A549 (cell line): ENCODE measurements at regions not wholly inside any gene's neighbourhood (a gene's known extent, or its start where the extent isn't known, plus 50 kb on each side); places are given as distances from the start of the nearest gene placed in this dataset.

Experiments
- ATAC-seq, 2 experiments: fragments of 200-7000 bp in 1 of 2; fragments of >200 bp in 1 of 2; cut with Nextera tagmentation in 1 of 2; cut with Tn5 transposase in 1 of 2; 3 replicates each; pipeline versions ENCODE4 v1.8.0 to v1.9.1; 2018 to 2020; ENCODE audit warnings: mild to moderate bottlenecking in 1 of 2, moderate library complexity in 1 of 2
- CTCF ChIA-PET: fragments of 300-600 bp; sonication (Branson Sonifier 250); formaldehyde crosslinking; extraction: SDS; loops from one replicate; lab custom pipeline; 2021; ENCODE audit warnings: antibody characterized with exemption, inconsistent platforms; lab: Yijun Ruan, JAX
- POLR2A ChIA-PET: fragments of 350-600 bp; formaldehyde crosslinking; extraction: SDS; loops from one replicate; lab custom pipeline; 2021; ENCODE audit warnings: antibody characterized with exemption, inconsistent platforms; lab: Yijun Ruan, JAX
- DNase-seq, 2 experiments: peaks; one replicate each; pipeline versions ENCODE4 v3.0.0 to v3.0.0-alpha.2; 2011 to 2016; ENCODE audit warnings: low read depth in 1 of 2, low spot score in 1 of 2
- FAIRE-seq: peaks from 2 replicates; lab custom pipeline; 2011; peaks lifted over from hg19 to GRCh38; lab: Jason Lieb, UNC
- H3K27ac ChIP-seq, 2 experiments: fragments of >200 bp; sonication (Bioruptor Twin); formaldehyde crosslinking; 3 replicates each; pipeline ENCODE4 v1.5.1; 2016 to 2017
- H3K4me1 ChIP-seq: fragments of >200 bp; sonication (Bioruptor Twin); formaldehyde crosslinking; 3 replicates; pipeline ENCODE4 v1.6.1; 2016
- H3K4me2 ChIP-seq: fragments of >200 bp; sonication (Bioruptor Twin); formaldehyde crosslinking; 3 replicates; pipeline ENCODE4 v1.6.1; 2016
- H3K4me3 ChIP-seq: fragments of >200 bp; sonication (Bioruptor Twin); formaldehyde crosslinking; 3 replicates; pipeline ENCODE4 v1.5.1; 2016
- H3K9me3 ChIP-seq: fragments of >200 bp; sonication (Bioruptor Twin); formaldehyde crosslinking; 3 replicates; pipeline ENCODE4 v1.6.1; 2016
- CBX8 ChIP-seq: fragments of 200-600 bp; sonication (generic); IDR thresholded peaks from 2 replicates; pipeline ENCODE4 v1.6.1; 2016
- CHD2 ChIP-seq: fragments of 150-350 bp; IDR thresholded peaks from 2 replicates; pipeline ENCODE4 v1.6.1; 2014; ENCODE audit warnings: low read length; ENCODE audit not compliant: partially characterized antibody
- CHD4 ChIP-seq: fragments of 200-600 bp; sonication (generic); IDR thresholded peaks from 2 replicates; pipeline ENCODE4 v1.6.1; 2016; ENCODE audit warnings: antibody characterized with exemption, mild to moderate bottlenecking, borderline replicate concordance
- EHF ChIP-seq: fragments of 250-450 bp; sonication (Bioruptor Pico); IDR thresholded peaks from 2 replicates; pipeline ENCODE4 v1.5.0; 2020; ENCODE audit warnings: mild to moderate bottlenecking
- EHMT2 ChIP-seq: fragments of 200-600 bp; sonication (generic); IDR thresholded peaks from 2 replicates; pipeline ENCODE4 v1.6.1; 2016; ENCODE audit warnings: antibody characterized with exemption, low read depth, mild to moderate bottlenecking, moderate library complexity
- ELK1 ChIP-seq: fragments of 150-350 bp; IDR thresholded peaks from 2 replicates; pipeline ENCODE4 v1.6.1; 2014; ENCODE audit warnings: low read depth, mild to moderate bottlenecking, low read length
- EP300 ChIP-seq, 2 experiments: fragments of >200 bp; sonication (Bioruptor Twin); formaldehyde crosslinking; IDR thresholded peaks; 2 replicates in 1 of 2; 3 replicates in 1 of 2; pipeline ENCODE4 v1.6.1; 2016 to 2017
- GATA3 ChIP-seq: IDR thresholded peaks from 2 replicates; pipeline ENCODE4 v1.6.1; 2012; ENCODE audit warnings: borderline replicate concordance
- HDAC2 ChIP-seq: fragments of 200-600 bp; sonication (generic); IDR thresholded peaks from 2 replicates; pipeline ENCODE4 v1.6.1; 2016
- JUN ChIP-seq, 2 experiments: fragments of >200 bp; sonication (Bioruptor Twin); formaldehyde crosslinking; IDR thresholded peaks; 2 replicates in 1 of 2; 3 replicates in 1 of 2; pipeline ENCODE4 v1.6.1; 2016 to 2017
- JUNB ChIP-seq: fragments of >200 bp; sonication (Bioruptor Twin); formaldehyde crosslinking; IDR thresholded peaks from 2 replicates; pipeline ENCODE4 v1.6.1; 2016
- KDM5A ChIP-seq: fragments of 200-600 bp; sonication (generic); IDR thresholded peaks from 2 replicates; pipeline ENCODE4 v1.6.1; 2016; ENCODE audit warnings: antibody characterized with exemption, mild to moderate bottlenecking
- MAFK ChIP-seq: fragments of 450-650 bp; IDR thresholded peaks from 2 replicates; pipeline ENCODE4 v1.6.1; 2014; ENCODE audit not compliant: partially characterized antibody
- MAX ChIP-seq: IDR thresholded peaks from 2 replicates; pipeline ENCODE4 v1.6.1; 2012
- MYC ChIP-seq: IDR thresholded peaks from 2 replicates; pipeline ENCODE4 v1.6.1; 2012; ENCODE audit warnings: mild to moderate bottlenecking, inconsistent platforms, low read length, improper control_type of control experiment, borderline replicate concordance
- NPAS2 ChIP-seq: fragments of 250-450 bp; sonication (Bioruptor Pico); IDR thresholded peaks from 2 replicates; pipeline ENCODE4 v1.8.0; 2022; ENCODE audit warnings: mild to moderate bottlenecking, moderate library complexity, borderline replicate concordance
- PHF8 ChIP-seq: fragments of 200-600 bp; sonication (generic); IDR thresholded peaks from 2 replicates; pipeline ENCODE4 v1.6.1; 2016; ENCODE audit warnings: low read depth, mild to moderate bottlenecking, antibody characterized with exemption, moderate library complexity, borderline replicate concordance
- POLR2A ChIP-seq: IDR thresholded peaks from 2 replicates; pipeline ENCODE4 v1.6.1; 2012; ENCODE audit warnings: mild to moderate bottlenecking, low read length
- RCOR1 ChIP-seq: fragments of 150-350 bp; IDR thresholded peaks from 2 replicates; pipeline ENCODE4 v1.6.1; 2014; ENCODE audit warnings: antibody characterized with exemption, low read length, low read depth
- RFX5 ChIP-seq: fragments of 450-650 bp; IDR thresholded peaks from 2 replicates; pipeline ENCODE4 v1.7.1; 2014; ENCODE audit warnings: antibody characterized with exemption, mild to moderate bottlenecking, moderate library complexity
- RNF2 ChIP-seq: fragments of 200-600 bp; sonication (generic); IDR thresholded peaks from 2 replicates; pipeline ENCODE4 v1.6.1; 2016; ENCODE audit warnings: low read depth, mild to moderate bottlenecking, antibody characterized with exemption, moderate library complexity, borderline replicate concordance
- SMC3 ChIP-seq: fragments of >200 bp; sonication (Bioruptor Twin); formaldehyde crosslinking; IDR thresholded peaks from 3 replicates; pipeline ENCODE4 v1.6.1; 2018; ENCODE audit warnings: inconsistent platforms
- SREBF2 ChIP-seq: fragments of 450-650 bp; IDR thresholded peaks from 2 replicates; pipeline ENCODE4 v1.6.1; 2014; ENCODE audit warnings: mild to moderate bottlenecking, moderate library complexity
- TP53 ChIP-seq: fragments of 250-450 bp; sonication (Bioruptor Pico); IDR thresholded peaks from 2 replicates; pipeline ENCODE4 v1.5.0; 2021; ENCODE audit warnings: mild to moderate bottlenecking, moderate library complexity
- ZNF302 ChIP-seq: fragments of 250-450 bp; sonication (Bioruptor Pico); IDR thresholded peaks from 2 replicates; pipeline ENCODE4 v1.9.0; 2021; ENCODE audit warnings: inconsistent platforms, mild to moderate bottlenecking, moderate library complexity
- ZSCAN20 ChIP-seq: fragments of 250-450 bp; sonication (Bioruptor Pico); IDR thresholded peaks from 2 replicates; pipeline ENCODE4 v1.8.0; 2022; ENCODE audit warnings: mild to moderate bottlenecking, moderate library complexity
- WGBS: methylation state at CpG from one replicate; pipeline ENCODE4 v1.1.6; 2017; ENCODE audit errors: missing lambda C conversion rate; 5-methylcytosine and 5-hydroxymethylcytosine counted together
- TF ChIP-seq, protein P1 (sequence below): IDR thresholded peaks from 2 replicates; pipeline ENCODE4 v1.6.1; 2012
- TF ChIP-seq, protein P2 (sequence below): fragments of >200 bp; sonication (Bioruptor Twin); formaldehyde crosslinking; IDR thresholded peaks from 3 replicates; pipeline ENCODE4 v1.5.1; 2016
- TF ChIP-seq, protein P3 (sequence below): IDR thresholded peaks from 2 replicates; pipeline ENCODE4 v1.6.1; 2012; ENCODE audit warnings: low read depth, borderline replicate concordance

GRCh38 chr18:45198526-45198925 is 416.8 kb upstream of the SLC14A2 start (continued):
- TF ChIP-seq JUN (IDR thresholded peaks at IDR 0.05): no peak
- no peak for TF ChIP-seq GATA3
- TF ChIP-seq EHF (CRISPR knock-in tag): no peak
- no peak for TF ChIP-seq MAFK
- TF ChIP-seq JUNB: no peak
- TF ChIP-seq, all 56 proteins: peak for 0

- TF ChIP-seq POLR2A (no peak), CHD4 (no peak), ELK1 (no peak), HDAC2 (no peak), MAFK (no peak), JUNB (no peak), CHD2 (no peak), MYC (no peak)
- TF ChIP-seq, protein P1, sequence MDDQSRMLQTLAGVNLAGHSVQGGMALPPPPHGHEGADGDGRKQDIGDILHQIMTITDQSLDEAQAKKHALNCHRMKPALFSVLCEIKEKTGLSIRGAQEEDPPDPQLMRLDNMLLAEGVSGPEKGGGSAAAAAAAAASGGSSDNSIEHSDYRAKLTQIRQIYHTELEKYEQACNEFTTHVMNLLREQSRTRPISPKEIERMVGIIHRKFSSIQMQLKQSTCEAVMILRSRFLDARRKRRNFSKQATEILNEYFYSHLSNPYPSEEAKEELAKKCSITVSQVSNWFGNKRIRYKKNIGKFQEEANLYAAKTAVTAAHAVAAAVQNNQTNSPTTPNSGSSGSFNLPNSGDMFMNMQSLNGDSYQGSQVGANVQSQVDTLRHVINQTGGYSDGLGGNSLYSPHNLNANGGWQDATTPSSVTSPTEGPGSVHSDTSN: no peak
- Histone ChIP-seq H3K4me3 (no peak overlapping the region), H3K27ac (no peak overlapping the region), H3K4me2 (no peak overlapping the region), H3K9me3 (no peaks in the 10 kb centered on the region), H3K4me1 (no peaks in the 10 kb centered on the region)
- ChIA-PET CTCF (no interaction called here), POLR2A (no interaction called here)
- 59% methylated on average over 2 of the region's 2 CpGs for WGBS
- no peak for DNase-seq
- no peak for FAIRE-seq
- no peak for ATAC-seq
Measured at GRCh38 chr18:45201029-45201428, 414.2 kb upstream of the SLC14A2 start.

DNA sequence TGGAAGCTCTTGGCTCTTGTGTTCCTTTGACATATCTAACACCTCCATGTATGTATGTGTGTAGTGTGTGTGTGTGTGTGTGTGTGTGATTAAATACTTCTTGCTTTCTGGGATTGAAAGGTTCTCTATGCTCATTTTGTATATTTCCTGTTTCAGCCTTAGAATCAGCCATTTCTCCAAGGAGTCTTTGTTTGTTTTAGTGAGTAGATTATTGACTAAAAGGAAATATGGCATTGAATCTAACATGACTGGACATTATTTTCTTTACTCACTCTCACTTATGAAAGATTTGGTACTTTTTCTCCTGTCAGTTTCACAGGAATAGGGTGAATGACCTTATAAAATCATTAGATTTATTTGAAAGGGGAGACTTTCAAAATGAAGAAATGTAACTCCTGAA is 413.8 kb upstream of the SLC14A2 start:
- H3K4me1 ChIP-seq: no peaks in the 10 kb centered on the region
- ChIA-PET CTCF (no interaction called here), POLR2A (no interaction called here)
- ATAC-seq (no peak), DNase-seq (peak in 1 of 2 experiments; percentile 5), FAIRE-seq (no peak)
- no peaks in the 10 kb centered on the region for H3K9me3 ChIP-seq
- H3K27ac ChIP-seq: no peak overlapping the region
- TF ChIP-seq KDM5A (no peak), ZNF302 (CRISPR knock-in tag) (no peak)
- TF ChIP-seq, all 56 proteins: peak for 0
- H3K4me2 ChIP-seq: no peak overlapping the region
- H3K4me3 ChIP-seq: no peak overlapping the region

GRCh38 chr18:45202061-45202460 is 413.2 kb upstream of the SLC14A2 start:
- no peak overlapping the region for H3K27ac ChIP-seq
- DNase-seq (no peak), FAIRE-seq (no peak), ATAC-seq (no peak)
- TF ChIP-seq PHF8 (no peak), RNF2 (no peak), POLR2A (no peak), NPAS2 (CRISPR knock-in tag) (no peak), RFX5 (no peak), JUN (IDR thresholded peaks at IDR 0.05) (no peak), RCOR1 (no peak), ZSCAN20 (no peak)
- no peak overlapping the region for H3K4me3 ChIP-seq
- ChIA-PET POLR2A (no interaction called here), CTCF (no interaction called here)
- H3K4me1 ChIP-seq: no peaks in the 10 kb centered on the region
- no peaks in the 10 kb centered on the region for H3K9me3 ChIP-seq
- H3K4me2 ChIP-seq: no peak overlapping the region

DNA sequence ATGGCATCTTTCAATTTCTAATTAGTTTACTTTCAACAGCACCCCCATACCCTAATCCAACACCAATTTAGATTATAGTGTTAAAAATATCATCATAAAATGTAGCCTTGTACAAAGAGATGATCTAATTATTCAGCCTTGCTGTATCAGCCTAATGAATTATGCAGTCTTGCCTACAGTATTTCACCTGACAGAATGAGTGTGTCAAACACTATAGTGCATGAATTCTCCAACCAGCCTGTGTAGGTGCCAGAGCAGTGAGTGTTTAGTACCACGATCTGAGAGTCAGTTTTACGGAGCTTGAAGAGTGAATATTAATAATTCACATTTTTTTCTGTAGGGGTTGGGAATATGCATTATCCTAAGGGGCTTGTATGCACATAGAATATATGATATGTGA is 411.6 kb upstream of the SLC14A2 start:
- no peak for DNase-seq
- TF ChIP-seq EP300 (IDR thresholded peaks at IDR 0.05) (no peak), NPAS2 (CRISPR knock-in tag) (no peak), GATA3 (no peak), RFX5 (no peak), EHF (CRISPR knock-in tag) (no peak), MAX (no peak), RCOR1 (no peak), SMC3 (no peak), EHMT2 (no peak), CBX8 (no peak), SREBF2 (no peak), TP53 (no peak)
- TF ChIP-seq, protein P2, sequence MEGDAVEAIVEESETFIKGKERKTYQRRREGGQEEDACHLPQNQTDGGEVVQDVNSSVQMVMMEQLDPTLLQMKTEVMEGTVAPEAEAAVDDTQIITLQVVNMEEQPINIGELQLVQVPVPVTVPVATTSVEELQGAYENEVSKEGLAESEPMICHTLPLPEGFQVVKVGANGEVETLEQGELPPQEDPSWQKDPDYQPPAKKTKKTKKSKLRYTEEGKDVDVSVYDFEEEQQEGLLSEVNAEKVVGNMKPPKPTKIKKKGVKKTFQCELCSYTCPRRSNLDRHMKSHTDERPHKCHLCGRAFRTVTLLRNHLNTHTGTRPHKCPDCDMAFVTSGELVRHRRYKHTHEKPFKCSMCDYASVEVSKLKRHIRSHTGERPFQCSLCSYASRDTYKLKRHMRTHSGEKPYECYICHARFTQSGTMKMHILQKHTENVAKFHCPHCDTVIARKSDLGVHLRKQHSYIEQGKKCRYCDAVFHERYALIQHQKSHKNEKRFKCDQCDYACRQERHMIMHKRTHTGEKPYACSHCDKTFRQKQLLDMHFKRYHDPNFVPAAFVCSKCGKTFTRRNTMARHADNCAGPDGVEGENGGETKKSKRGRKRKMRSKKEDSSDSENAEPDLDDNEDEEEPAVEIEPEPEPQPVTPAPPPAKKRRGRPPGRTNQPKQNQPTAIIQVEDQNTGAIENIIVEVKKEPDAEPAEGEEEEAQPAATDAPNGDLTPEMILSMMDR: no peak
- TF ChIP-seq, protein P3, sequence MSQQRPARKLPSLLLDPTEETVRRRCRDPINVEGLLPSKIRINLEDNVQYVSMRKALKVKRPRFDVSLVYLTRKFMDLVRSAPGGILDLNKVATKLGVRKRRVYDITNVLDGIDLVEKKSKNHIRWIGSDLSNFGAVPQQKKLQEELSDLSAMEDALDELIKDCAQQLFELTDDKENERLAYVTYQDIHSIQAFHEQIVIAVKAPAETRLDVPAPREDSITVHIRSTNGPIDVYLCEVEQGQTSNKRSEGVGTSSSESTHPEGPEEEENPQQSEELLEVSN: no peak
- 33% methylated on average over 2 of the region's 2 CpGs for whole genome bisulfite sequencing
- Histone ChIP-seq H3K27ac (no peak overlapping the region), H3K9me3 (no peaks in the 10 kb centered on the region), H3K4me3 (no peak overlapping the region), H3K4me2 (no peak overlapping the region), H3K4me1 (no peaks in the 10 kb centered on the region)
- FAIRE-seq: no peak
- CTCF ChIA-PET: no interaction called here
- ATAC-seq: no peak
- POLR2A ChIA-PET: no interaction called here
